ENCODE measurements at regions not wholly inside any gene's neighbourhood (a gene's known extent, or its start where the extent isn't known, plus 50 kb on each side); places are given as distances from the start of the nearest gene placed in this dataset.

DNA sequence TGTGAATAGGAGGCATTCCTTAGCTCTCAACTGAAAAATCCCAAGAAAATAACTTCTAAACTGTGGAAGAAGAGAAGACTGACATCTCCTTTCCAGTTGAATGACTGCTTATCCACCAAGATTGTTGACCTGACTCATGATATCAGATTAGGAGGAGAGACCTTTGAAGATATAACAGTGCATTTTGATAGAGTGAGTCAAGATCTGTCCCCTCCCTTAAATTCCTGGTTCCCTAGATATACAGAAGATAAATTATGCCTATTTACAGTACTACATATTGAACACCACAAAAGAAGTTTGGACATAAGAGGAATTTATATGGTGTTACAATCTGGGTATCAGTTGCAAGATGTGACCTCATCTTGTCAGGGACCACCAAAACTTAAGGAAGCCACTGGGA is 285.3 kb upstream of the ZSWIM2 start:
- no peak for TF ChIP-seq POLR2A (IDR thresholded peaks at IDR 0.05; ENCODE audit: extremely low read depth, insufficient read length)
- TF ChIP-seq, protein P1, sequence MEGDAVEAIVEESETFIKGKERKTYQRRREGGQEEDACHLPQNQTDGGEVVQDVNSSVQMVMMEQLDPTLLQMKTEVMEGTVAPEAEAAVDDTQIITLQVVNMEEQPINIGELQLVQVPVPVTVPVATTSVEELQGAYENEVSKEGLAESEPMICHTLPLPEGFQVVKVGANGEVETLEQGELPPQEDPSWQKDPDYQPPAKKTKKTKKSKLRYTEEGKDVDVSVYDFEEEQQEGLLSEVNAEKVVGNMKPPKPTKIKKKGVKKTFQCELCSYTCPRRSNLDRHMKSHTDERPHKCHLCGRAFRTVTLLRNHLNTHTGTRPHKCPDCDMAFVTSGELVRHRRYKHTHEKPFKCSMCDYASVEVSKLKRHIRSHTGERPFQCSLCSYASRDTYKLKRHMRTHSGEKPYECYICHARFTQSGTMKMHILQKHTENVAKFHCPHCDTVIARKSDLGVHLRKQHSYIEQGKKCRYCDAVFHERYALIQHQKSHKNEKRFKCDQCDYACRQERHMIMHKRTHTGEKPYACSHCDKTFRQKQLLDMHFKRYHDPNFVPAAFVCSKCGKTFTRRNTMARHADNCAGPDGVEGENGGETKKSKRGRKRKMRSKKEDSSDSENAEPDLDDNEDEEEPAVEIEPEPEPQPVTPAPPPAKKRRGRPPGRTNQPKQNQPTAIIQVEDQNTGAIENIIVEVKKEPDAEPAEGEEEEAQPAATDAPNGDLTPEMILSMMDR (IDR thresholded peaks at IDR 0.05; ENCODE audit: low read depth, low read length): no peak

Measured in NB4 (cell line).